ENCODE measurements at regions not wholly inside any gene's neighbourhood (a gene's known extent, or its start where the extent isn't known, plus 50 kb on each side); places are given as distances from the start of the nearest gene placed in this dataset.

DNA sequence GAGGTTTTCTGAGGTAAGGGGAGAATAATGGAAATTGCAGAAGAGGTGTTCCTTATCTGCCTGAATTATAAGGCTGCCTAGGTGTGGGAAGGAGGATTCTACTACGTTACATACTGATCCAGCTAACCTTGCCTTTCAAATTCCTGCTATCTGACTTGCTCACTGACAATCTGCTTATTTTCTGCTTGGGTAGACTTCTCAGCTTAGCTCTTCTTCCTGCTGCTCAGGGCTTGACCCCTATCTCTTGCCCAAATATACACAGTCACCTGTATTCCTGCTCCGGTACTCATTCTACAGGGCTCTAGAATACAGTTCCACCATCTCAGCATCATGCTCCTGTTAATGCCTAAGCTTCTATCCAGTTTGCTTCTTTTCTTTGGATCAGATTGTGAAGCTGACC is 1607.6 kb downstream of the OLFM4 start:
- Histone ChIP-seq H3K27me3 (no peaks in the 10 kb centered on the region), H3K36me3 (no peaks in the 10 kb centered on the region), H3K4me1 (no peaks in the 10 kb centered on the region), H3K9me3 (no peaks in the 10 kb centered on the region), H3K4me3 (no peak overlapping the region), H3K27ac (no peak overlapping the region)
- no peak for DNase-seq (ENCODE audit: low spot score)
- TF ChIP-seq, protein P1, sequence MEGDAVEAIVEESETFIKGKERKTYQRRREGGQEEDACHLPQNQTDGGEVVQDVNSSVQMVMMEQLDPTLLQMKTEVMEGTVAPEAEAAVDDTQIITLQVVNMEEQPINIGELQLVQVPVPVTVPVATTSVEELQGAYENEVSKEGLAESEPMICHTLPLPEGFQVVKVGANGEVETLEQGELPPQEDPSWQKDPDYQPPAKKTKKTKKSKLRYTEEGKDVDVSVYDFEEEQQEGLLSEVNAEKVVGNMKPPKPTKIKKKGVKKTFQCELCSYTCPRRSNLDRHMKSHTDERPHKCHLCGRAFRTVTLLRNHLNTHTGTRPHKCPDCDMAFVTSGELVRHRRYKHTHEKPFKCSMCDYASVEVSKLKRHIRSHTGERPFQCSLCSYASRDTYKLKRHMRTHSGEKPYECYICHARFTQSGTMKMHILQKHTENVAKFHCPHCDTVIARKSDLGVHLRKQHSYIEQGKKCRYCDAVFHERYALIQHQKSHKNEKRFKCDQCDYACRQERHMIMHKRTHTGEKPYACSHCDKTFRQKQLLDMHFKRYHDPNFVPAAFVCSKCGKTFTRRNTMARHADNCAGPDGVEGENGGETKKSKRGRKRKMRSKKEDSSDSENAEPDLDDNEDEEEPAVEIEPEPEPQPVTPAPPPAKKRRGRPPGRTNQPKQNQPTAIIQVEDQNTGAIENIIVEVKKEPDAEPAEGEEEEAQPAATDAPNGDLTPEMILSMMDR (IDR thresholded peaks at IDR 0.05): no peak

DNA sequence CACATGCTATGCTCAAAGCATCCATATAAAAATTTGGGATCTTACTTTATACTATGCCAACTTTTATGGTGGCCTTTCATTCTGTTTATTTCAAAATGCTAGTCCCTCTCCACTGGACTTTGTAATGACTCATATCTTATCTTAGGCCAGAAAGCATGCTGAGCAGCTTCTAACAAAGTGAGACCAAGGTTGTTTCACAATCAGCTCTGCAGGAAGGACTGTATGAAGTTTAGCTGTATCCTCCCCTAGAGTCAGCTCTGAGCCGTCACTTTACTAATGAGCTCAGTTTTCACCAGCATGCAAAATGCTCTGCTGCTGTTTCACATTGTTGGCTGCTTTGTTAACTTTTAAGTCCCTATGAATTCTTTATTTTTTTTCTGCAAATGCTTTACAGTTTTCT is 1608.8 kb downstream of the OLFM4 start:
- no peak for DNase-seq (ENCODE audit: low spot score)
- no peak overlapping the region for H3K27ac ChIP-seq
- TF ChIP-seq, protein P1 (IDR thresholded peaks at IDR 0.05): no peak
- no peaks in the 10 kb centered on the region for H3K36me3 ChIP-seq
- no peaks in the 10 kb centered on the region for H3K9me3 ChIP-seq
- no peaks in the 10 kb centered on the region for H3K27me3 ChIP-seq
- no peaks in the 10 kb centered on the region for H3K4me1 ChIP-seq
- no peak overlapping the region for H3K4me3 ChIP-seq

DNA sequence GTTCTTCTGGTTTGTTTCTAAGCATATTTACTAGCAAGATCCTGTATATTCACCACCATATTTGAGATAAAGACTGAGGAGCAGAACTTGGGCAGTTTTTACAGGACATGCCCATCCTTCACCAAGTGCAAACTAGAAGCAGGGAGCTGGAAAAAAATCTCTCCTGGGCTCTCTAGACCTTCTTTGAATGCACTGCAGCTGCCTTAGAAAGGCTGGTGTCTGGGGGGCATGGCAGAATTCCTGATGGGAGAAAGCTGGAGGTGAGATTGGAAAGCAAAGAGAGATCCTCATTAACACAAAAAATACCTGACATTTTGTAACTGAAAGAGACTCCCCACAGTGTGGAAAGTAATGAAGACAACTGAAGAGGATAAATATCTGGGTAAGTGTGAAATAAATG is 1612.1 kb downstream of the OLFM4 start:
- H3K4me1 ChIP-seq: no peaks in the 10 kb centered on the region
- no peaks in the 10 kb centered on the region for H3K9me3 ChIP-seq
- no peaks in the 10 kb centered on the region for H3K27me3 ChIP-seq
- TF ChIP-seq, protein P1 (IDR thresholded peaks at IDR 0.05): no peak
- no peak overlapping the region for H3K4me3 ChIP-seq
- H3K36me3 ChIP-seq: no peaks in the 10 kb centered on the region
- DNase-seq (ENCODE audit: low spot score): no peak
- H3K27ac ChIP-seq: no peak overlapping the region

DNA sequence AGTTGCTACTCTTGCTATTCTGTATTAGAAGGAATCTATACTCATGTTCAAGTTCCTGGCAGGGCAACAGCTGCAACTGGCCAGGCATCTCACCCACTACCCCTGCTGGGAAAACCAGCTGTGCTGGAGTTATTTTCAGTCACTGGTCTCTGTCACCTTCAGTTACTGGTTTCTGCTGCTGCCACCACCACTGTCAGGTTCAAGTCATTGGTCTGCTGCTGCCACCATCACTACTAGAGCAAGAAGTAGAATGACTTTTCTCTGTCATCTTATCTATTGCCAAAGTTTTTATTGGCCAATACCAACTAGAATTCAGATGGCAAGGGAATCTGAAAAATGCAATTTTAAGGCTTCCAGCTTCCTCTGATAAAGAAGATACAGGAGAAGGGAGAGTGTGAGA is 1615.2 kb downstream of the OLFM4 start:
- H3K36me3 ChIP-seq: no peaks in the 10 kb centered on the region
- H3K9me3 ChIP-seq: no peaks in the 10 kb centered on the region
- TF ChIP-seq, protein P1 (IDR thresholded peaks at IDR 0.05): no peak
- DNase-seq (ENCODE audit: low spot score): no peak
- H3K4me3 ChIP-seq: no peak overlapping the region
- H3K27ac ChIP-seq: no peak overlapping the region
- no peaks in the 10 kb centered on the region for H3K27me3 ChIP-seq
- no peaks in the 10 kb centered on the region for H3K4me1 ChIP-seq

DNA sequence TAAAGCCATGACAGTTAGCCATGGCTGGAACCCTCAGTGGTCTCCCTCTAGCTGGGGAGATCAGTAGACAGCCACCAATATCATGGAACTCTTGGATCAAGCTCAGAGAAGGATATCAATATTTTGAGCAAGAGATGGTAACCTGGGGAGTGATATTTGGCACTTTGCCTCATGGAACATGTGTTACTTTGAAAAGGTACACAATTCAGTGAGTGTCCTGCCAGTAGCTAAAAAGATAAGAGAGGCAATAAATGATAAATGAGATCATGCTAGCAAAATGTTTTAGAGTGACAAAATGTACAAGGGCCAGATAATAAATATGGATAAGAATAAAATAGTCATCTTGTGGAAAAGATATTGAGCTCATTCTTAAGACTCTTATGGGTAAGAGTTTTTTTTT is 1618.7 kb downstream of the OLFM4 start:
- no peak overlapping the region for H3K27ac ChIP-seq
- DNase-seq (ENCODE audit: low spot score): no peak
- H3K36me3 ChIP-seq: no peaks in the 10 kb centered on the region
- H3K4me3 ChIP-seq: no peak overlapping the region
- H3K27me3 ChIP-seq: no peaks in the 10 kb centered on the region
- H3K4me1 ChIP-seq: no peaks in the 10 kb centered on the region
- TF ChIP-seq, protein P1 (IDR thresholded peaks at IDR 0.05): no peak
- no peaks in the 10 kb centered on the region for H3K9me3 ChIP-seq

DNA sequence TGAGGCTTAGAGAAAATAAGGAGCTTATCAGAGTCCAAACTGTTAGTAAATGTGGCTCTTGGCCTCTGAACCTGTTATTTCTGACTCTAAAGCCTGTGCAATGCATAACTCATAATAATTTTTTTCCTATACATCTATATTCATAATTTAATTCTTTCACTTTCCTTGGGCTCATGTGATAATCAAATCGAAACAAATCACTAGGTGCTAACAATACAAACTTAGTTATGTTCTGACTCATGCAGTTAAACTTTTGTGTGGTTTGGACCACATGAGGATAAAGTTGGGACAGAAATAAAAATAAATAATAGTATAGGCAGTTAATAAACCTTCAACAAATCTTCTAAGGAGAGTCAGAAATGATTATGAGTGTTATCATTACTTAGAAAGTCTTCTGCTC is 1629.0 kb downstream of the OLFM4 start:
- Histone ChIP-seq H3K27me3 (no peaks in the 10 kb centered on the region), H3K4me1 (no peaks in the 10 kb centered on the region), H3K27ac (no peak overlapping the region), H3K36me3 (no peaks in the 10 kb centered on the region), H3K9me3 (no peaks in the 10 kb centered on the region), H3K4me3 (no peak overlapping the region)
- no peak for DNase-seq (ENCODE audit: low spot score)
- TF ChIP-seq, protein P1 (IDR thresholded peaks at IDR 0.05): no peak

Data from right atrium auricular region (tissue), 2 donors.